Keratinocyte (primary cell): ENCODE measurements at regions not wholly inside any gene's neighbourhood (a gene's known extent, or its start where the extent isn't known, plus 50 kb on each side); places are given as distances from the start of the nearest gene placed in this dataset.

Experiments
- CTCF ChIP-seq, 3 experiments: IDR thresholded peaks in 1 of 3; conservative IDR thresholded peaks in 1 of 3; optimal IDR thresholded peaks in 1 of 3; 2 replicates in 2 of 3; 3 replicates in 1 of 3; pipeline versions ENCODE3 to v1.5.1; 2011; ENCODE audit warnings: low read length in 3 of 3, mild to moderate bottlenecking in 3 of 3, moderate library complexity in 2 of 3, control low read depth in 1 of 3, inconsistent platforms in 1 of 3; ENCODE audit not compliant: insufficient read depth in 2 of 3; ENCODE audit errors: extremely low read depth in 1 of 3
- EZH2 ChIP-seq: IDR thresholded peaks from one replicate; pipeline ENCODE4 v1.6.1; 2012; ENCODE audit warnings: inconsistent platforms, mild to moderate bottlenecking, low read length, moderate library complexity

DNA sequence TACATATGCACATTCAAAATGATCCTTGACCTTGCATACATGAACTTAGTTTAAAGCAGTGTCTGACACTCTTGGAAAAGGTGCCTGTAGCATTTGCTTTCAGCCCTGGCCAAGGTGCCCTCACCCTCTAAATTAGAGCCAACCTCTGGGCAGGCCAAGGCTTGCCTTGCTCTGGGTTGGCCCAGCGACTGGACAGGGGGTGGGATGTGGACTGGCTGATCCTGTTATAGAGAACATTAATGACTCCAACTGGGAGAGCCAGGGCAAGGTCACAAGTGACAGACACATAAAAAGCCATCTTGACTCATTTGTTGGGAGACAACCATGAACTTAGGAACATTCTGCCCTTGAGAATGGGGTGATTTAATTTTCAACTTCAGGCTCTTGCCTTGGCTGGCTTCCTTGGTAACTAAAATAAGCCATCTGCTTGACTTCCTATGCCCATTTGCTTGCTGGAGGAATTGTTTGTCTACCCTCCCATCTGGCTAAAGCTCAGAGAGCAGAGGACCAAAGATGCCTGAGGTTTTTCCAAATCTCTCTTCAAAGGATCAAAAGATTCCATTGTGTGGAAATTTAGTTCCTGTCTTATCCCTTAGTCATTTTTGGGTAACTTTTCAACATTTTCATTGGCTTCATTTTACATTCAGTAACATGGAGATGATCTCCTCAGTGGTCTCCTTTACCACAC lies 403.7 kb downstream of the SOX2 start:
- no peak for TF ChIP-seq EZH2
- TF ChIP-seq CTCF (optimal IDR thresholded peaks at IDR 0.05 in 1 of 3, IDR thresholded peaks at IDR 0.05 in 1 of 3, conservative IDR thresholded peaks at IDR 0.05 in 1 of 3; ENCODE audit: extremely low read depth in 1 of 3, insufficient read depth in 2 of 3, low read length in 3 of 3) = no peak
